Cardiac muscle cell (in vitro differentiated cells and primary cell): ENCODE measurements at regions not wholly inside any gene's neighbourhood (a gene's known extent, or its start where the extent isn't known, plus 50 kb on each side); places are given as distances from the start of the nearest gene placed in this dataset.
"Not testable (repeated sequence)": the region's sequence is repeated elsewhere in the genome, so short reads cannot be mapped to it uniquely, and the experiment has no call there.

Experiments
- DNase-seq, 2 donors: peaks; one replicate each; pipeline versions ENCODE4 v3.0.0 to v3.0.0-alpha.2; 2010 to 2017; ENCODE audit warnings: low read depth in 1 of 2, low spot score in 1 of 2
- H3K27ac ChIP-seq: fragments of 200-600 bp; sonication (generic); 2 replicates; pipeline ENCODE4 v1.5.1; 2016
- H3K27me3 ChIP-seq: fragments of 200-600 bp; sonication (generic); 2 replicates; pipeline ENCODE4 v1.6.0; 2016; ENCODE audit warnings: control low read depth
- H3K36me3 ChIP-seq: fragments of 200-600 bp; sonication (generic); 2 replicates; pipeline ENCODE4 v1.5.1; 2016; ENCODE audit warnings: control low read depth
- H3K4me1 ChIP-seq: fragments of 200-600 bp; sonication (generic); 2 replicates; pipeline ENCODE4 v1.8.1; 2017; ENCODE audit warnings: low read depth, mild to moderate bottlenecking, mixed run types
- H3K4me3 ChIP-seq: fragments of 200-600 bp; sonication (generic); 2 replicates; pipeline ENCODE4 v1.5.1; 2016; ENCODE audit warnings: mild to moderate bottlenecking
- H3K9me3 ChIP-seq: fragments of 200-600 bp; sonication (generic); 2 replicates; pipeline ENCODE4 v1.5.1; 2017; ENCODE audit warnings: low read depth, mild to moderate bottlenecking, control low read depth
- TF ChIP-seq, protein P1 (sequence below): IDR thresholded peaks from 2 replicates; pipeline ENCODE4 v1.5.1; 2012; ENCODE audit warnings: low read depth, mild to moderate bottlenecking, low read length

DNA sequence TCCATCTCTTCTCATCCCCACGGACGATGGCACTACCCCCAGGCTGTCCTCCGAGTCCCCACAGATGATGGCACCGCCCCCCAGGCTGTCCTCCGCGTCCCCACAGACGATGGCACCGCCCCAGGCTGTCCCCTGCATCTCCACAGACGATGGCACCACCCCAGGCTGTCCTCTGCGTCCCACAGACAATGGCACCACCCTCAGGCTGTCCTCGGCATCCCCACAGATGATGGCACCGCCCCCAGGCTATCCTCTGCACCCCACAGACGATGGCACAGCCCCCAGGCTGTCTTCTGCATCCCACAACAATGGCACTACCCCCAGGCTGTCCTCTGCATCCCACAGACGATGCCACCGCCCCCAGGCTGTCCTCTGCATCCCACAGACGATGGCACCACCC is 57.4 kb upstream of the PTCH1 start:
- Histone ChIP-seq H3K4me1 (no peaks in the 10 kb centered on the region), H3K27me3 (no peaks in the 10 kb centered on the region), H3K36me3 (no peaks in the 10 kb centered on the region), H3K4me3 (no peak overlapping the region), H3K9me3 (no peaks in the 10 kb centered on the region), H3K27ac (no peak overlapping the region)
- TF ChIP-seq, protein P1, sequence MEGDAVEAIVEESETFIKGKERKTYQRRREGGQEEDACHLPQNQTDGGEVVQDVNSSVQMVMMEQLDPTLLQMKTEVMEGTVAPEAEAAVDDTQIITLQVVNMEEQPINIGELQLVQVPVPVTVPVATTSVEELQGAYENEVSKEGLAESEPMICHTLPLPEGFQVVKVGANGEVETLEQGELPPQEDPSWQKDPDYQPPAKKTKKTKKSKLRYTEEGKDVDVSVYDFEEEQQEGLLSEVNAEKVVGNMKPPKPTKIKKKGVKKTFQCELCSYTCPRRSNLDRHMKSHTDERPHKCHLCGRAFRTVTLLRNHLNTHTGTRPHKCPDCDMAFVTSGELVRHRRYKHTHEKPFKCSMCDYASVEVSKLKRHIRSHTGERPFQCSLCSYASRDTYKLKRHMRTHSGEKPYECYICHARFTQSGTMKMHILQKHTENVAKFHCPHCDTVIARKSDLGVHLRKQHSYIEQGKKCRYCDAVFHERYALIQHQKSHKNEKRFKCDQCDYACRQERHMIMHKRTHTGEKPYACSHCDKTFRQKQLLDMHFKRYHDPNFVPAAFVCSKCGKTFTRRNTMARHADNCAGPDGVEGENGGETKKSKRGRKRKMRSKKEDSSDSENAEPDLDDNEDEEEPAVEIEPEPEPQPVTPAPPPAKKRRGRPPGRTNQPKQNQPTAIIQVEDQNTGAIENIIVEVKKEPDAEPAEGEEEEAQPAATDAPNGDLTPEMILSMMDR = no peak
- DNase-seq = no peak

DNA sequence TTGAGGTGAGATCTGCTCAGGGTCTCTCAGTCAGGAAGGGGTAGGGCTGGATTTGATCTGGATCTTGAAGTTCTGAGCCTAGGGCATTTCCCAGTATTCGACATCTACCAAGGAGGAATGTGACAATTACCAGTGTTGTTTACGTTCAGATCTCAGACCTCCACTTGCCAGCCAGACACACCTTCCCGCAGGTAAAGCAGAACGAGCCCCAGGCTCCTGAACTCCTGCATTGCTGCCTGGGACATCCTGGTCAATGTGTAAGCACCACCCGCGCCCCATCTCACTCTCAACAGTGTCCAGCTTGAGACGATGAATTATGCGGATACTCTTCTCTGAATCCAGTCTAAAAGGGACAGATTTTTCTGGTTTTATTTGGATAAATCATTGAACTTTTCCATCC is 56.7 kb upstream of the PTCH1 start:
- H3K36me3 ChIP-seq = no peaks in the 10 kb centered on the region
- no peak for DNase-seq

DNA sequence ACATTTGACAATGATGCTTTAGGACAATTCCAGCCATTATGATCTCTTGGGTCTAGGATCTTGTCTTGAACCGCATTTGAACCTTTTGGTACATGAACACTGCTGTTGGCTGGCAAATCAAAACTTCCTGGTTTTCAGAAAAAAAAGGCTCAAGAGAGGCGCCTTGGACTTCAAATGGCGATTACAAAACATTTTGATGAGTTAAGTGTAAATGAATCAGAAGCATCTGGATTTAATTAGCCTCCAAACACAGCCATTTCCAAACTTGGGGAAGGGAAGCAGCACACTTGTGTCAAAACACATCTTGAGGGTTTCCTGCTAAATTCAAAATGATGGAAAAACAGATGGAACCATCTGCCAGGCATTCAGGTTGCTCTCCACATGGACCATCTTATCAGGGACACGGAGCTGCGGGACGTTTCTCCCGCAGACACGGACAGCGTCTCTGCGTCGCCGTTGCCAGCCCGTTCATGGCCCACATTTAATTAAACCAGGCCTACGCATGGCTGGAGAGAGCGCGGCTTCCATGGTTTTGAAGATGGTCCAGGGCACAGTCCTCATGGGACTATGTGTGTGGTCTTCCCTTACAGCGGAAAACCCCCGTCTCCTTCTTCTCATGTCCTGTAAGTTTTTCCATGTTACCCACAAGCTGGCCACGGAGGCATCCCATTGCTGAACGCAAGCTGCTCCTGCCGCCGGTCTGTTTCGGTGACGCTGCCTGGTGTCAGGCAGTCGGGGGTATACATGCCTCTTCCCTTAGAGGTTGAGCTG is 55.8 kb upstream of the PTCH1 start:
- Histone ChIP-seq H3K4me3 (no peak overlapping the region), H3K4me1 (no peaks in the 10 kb centered on the region), H3K9me3 (no peaks in the 10 kb centered on the region), H3K27ac (no peak overlapping the region), H3K27me3 (no peaks in the 10 kb centered on the region), H3K36me3 (no peaks in the 10 kb centered on the region)
- TF ChIP-seq, protein P1 = no peak
- peak in 1 of 2 donors; percentile 75 for DNase-seq

More for the DNA sequence above, 56.7 kb upstream of the PTCH1 start:
- no peaks in the 10 kb centered on the region for H3K4me1 ChIP-seq
- H3K4me3 ChIP-seq = no peak overlapping the region
- H3K27ac ChIP-seq = no peak overlapping the region
- TF ChIP-seq, protein P1 = no peak
- no peaks in the 10 kb centered on the region for H3K9me3 ChIP-seq
- H3K27me3 ChIP-seq = no peaks in the 10 kb centered on the region

DNA sequence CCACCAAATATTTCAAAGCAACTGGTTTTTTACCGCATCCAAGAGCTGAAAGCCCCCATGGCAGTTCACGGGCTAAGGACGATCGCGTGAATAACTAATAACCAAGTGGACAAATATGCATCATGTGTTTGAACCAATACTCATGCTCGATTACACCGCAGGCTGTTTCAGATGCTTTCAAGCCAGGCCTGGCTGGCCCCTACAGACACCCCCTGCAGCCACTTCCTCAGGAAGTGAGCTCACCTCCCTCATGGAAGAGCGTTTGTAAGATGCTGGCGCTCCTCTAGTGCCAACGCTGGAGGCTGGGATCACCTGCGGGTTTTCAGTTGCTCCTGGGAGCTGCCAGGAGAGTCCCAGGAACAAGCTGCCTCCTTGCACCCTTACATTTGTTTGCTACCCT is 53.9 kb upstream of the PTCH1 start:
- no peak overlapping the region for H3K4me3 ChIP-seq
- TF ChIP-seq, protein P1 = no peak
- DNase-seq = peak in 1 of 2 donors; percentile 46

DNA sequence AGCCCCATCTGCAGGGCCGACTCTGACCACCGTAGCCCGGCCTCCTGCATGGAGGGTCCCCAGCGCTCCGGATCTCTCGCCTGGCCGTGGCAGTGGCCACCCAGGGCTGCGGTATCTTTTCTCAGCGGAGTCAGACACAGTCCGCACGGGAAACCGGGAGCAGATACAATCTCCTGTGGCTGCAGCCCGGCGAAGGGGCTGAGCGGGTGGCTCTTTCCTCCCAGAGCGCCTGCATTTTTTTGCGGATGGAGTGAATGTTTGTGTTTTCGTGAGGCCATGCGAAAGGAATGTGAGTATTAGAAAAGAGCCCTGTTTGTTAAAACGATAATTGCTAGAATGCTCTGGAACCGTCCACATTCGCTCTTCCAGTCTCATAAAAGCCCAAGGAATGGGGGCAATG is 53.4 kb upstream of the PTCH1 start:
- Histone ChIP-seq H3K36me3 (no peaks in the 10 kb centered on the region), H3K4me3 (no peak overlapping the region), H3K9me3 (no peaks in the 10 kb centered on the region), H3K27me3 (no peaks in the 10 kb centered on the region), H3K27ac (no peak overlapping the region), H3K4me1 (no peaks in the 10 kb centered on the region)
- TF ChIP-seq, protein P1 = no peak
- DNase-seq = peak in 1 of 2 donors; percentile 43

More for the DNA sequence above, 53.9 kb upstream of the PTCH1 start:
- Histone ChIP-seq H3K27me3 (no peaks in the 10 kb centered on the region), H3K9me3 (no peaks in the 10 kb centered on the region), H3K27ac (no peak overlapping the region), H3K36me3 (no peaks in the 10 kb centered on the region), H3K4me1 (no peaks in the 10 kb centered on the region)

DNA sequence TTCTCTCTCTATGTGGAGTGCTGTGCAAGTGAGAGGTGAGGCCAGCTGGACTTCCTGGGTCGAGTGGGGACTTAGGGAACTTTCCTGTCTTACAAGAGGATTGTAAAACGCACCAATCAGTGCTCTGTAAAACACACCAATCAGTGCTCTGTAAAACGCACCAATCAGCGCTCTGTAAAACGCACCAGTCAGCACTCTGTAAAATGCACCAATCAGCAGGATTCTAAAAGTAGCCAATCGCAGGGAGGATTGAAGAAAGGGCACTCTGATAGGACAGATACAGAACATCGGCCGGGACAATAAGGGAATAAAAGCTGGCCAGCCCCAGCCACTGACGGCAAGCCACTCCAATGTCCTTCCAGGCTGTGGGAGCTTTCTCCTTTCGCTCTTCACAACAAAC is 52.0 kb upstream of the PTCH1 start:
- not testable (repeated sequence) for H3K4me1 ChIP-seq, H3K9me3 ChIP-seq, H3K36me3 ChIP-seq, H3K4me3 ChIP-seq, H3K27ac ChIP-seq, H3K27me3 ChIP-seq, DNase-seq
